ENCODE measurements at regions not wholly inside any gene's neighbourhood (a gene's known extent, or its start where the extent isn't known, plus 50 kb on each side); places are given as distances from the start of the nearest gene placed in this dataset.

- DNase-seq (ENCODE audit: low read depth, low spot score) (no peak), ATAC-seq (no peak)
- Histone ChIP-seq H3K9me2 (ENCODE audit: insufficient read depth) (no peaks in the 10 kb centered on the region), H3K36me3 (ENCODE audit: control insufficient read depth in 1 of 2, insufficient read depth in 2 of 2, low read length in 2 of 2) (no peaks in the 10 kb centered on the region), H3K79me2 (ENCODE audit: insufficient read depth, low read length) (no peaks in the 10 kb centered on the region), H4K20me1 (ENCODE audit: insufficient read depth) (no peaks in the 10 kb centered on the region), H3K4me2 (ENCODE audit: low read length) (no peak overlapping the region), H3K9ac (ENCODE audit: low read length) (no peak overlapping the region), H3K27me3 (ENCODE audit: insufficient read depth, low read length) (no peaks in the 10 kb centered on the region), H3K27ac (ENCODE audit: low read depth, low read length) (no peak overlapping the region), H2AFZ (ENCODE audit: low read depth, low read length, poor library complexity, severe bottlenecking) (no peak overlapping the region), H3K4me3 (replicated peaks in 1 of 2; ENCODE audit: low read depth in 1 of 2, low read length in 2 of 2) (no peak overlapping the region), H3K4me1 (ENCODE audit: control insufficient read depth in 1 of 2, insufficient read depth in 2 of 2, low read length in 2 of 2) (no peaks in the 10 kb centered on the region), H3K9me3 (ENCODE audit: control insufficient read depth in 1 of 2, insufficient read depth in 1 of 2, low read depth in 1 of 2, low read length in 2 of 2) (no peaks in the 10 kb centered on the region)
- ChIA-PET POLR2A (no interaction called here), CTCF (no interaction called here), RAD21 (ENCODE audit: low non-redundant PET in 1 of 2, low total read pairs in 2 of 2, uncharacterized antibody in 2 of 2, unreplicated experiment in 2 of 2) (no interaction called here)
- intact Hi-C loops (cut with micrococcal nuclease): no loop called here
- no TSS peak for BruUV-seq (replicated peaks)
- TF ChIP-seq EGR1 (IDR thresholded peaks at IDR 0.05; ENCODE audit: low read depth) (no peak), CTCF (IDR thresholded peaks at IDR 0.05 in 2 of 3, conservative IDR thresholded peaks at IDR 0.05 in 1 of 3; ENCODE audit: borderline replicate concordance in 1 of 3, insufficient read depth in 1 of 3, low read depth in 2 of 3, low read length in 2 of 3) (no peak), EZH2phosphoT487 (IDR thresholded peaks at IDR 0.05; ENCODE audit: borderline replicate concordance) (no peak), JUND (IDR thresholded peaks at IDR 0.05) (no peak), POLR2A (IDR thresholded peaks at IDR 0.05; ENCODE audit: borderline replicate concordance, extremely low read depth, insufficient read depth, insufficient read length) (no peak)
These were observed 76.0 kb upstream of the ITM2A start for GRCh38 chrX:79443121-79443520.

GRCh38 chrX:79440336-79440735 is 73.2 kb upstream of the ITM2A start:
- ATAC-seq (no peak), DNase-seq (ENCODE audit: low read depth, low spot score) (no peak)
- intact Hi-C loops (cut with micrococcal nuclease): no loop called here
- H3K36me3 ChIP-seq (ENCODE audit: control insufficient read depth in 1 of 2, insufficient read depth in 2 of 2, low read length in 2 of 2): no peaks in the 10 kb centered on the region
- no peaks in the 10 kb centered on the region for H3K9me2 ChIP-seq (ENCODE audit: insufficient read depth)
- H2AFZ ChIP-seq (ENCODE audit: low read depth, low read length, poor library complexity, severe bottlenecking): no peak overlapping the region
- no peaks in the 10 kb centered on the region for H3K9me3 ChIP-seq (ENCODE audit: control insufficient read depth in 1 of 2, insufficient read depth in 1 of 2, low read depth in 1 of 2, low read length in 2 of 2)
- BruUV-seq (replicated peaks): no TSS peak
- ChIA-PET POLR2A (no interaction called here), CTCF (no interaction called here), RAD21 (ENCODE audit: low non-redundant PET in 1 of 2, low total read pairs in 2 of 2, uncharacterized antibody in 2 of 2, unreplicated experiment in 2 of 2) (no interaction called here)
- H3K79me2 ChIP-seq (ENCODE audit: insufficient read depth, low read length): no peaks in the 10 kb centered on the region
- H3K4me2 ChIP-seq (ENCODE audit: low read length): no peak overlapping the region
- TF ChIP-seq MAX (IDR thresholded peaks at IDR 0.05) (no peak), YY1 (IDR thresholded peaks at IDR 0.05; ENCODE audit: extremely low read depth, insufficient replicate concordance, low read depth, low read length) (no peak), CBX3 (IDR thresholded peaks at IDR 0.05; ENCODE audit: low read depth) (no peak), ELF1 (IDR thresholded peaks at IDR 0.05; ENCODE audit: borderline replicate concordance, low read depth) (no peak), ZFX (IDR thresholded peaks at IDR 0.05) (no peak), EGR1 (IDR thresholded peaks at IDR 0.05; ENCODE audit: low read depth) (no peak), JUND (IDR thresholded peaks at IDR 0.05) (no peak), EZH2 (IDR thresholded peaks at IDR 0.05) (no peak), ATF3 (IDR thresholded peaks at IDR 0.05) (no peak), RAD21 (IDR thresholded peaks at IDR 0.05; ENCODE audit: low read depth) (no peak), SP1 (IDR thresholded peaks at IDR 0.05; ENCODE audit: low read depth) (no peak), SRF (IDR thresholded peaks at IDR 0.05; ENCODE audit: low read depth) (no peak), TCF7L2 (IDR thresholded peaks at IDR 0.05; ENCODE audit: borderline replicate concordance, extremely low read depth, insufficient read depth, insufficient read length) (no peak), EZH2phosphoT487 (IDR thresholded peaks at IDR 0.05; ENCODE audit: borderline replicate concordance) (no peak), SIN3A (IDR thresholded peaks at IDR 0.05; ENCODE audit: low read depth) (no peak)
- H4K20me1 ChIP-seq (ENCODE audit: insufficient read depth): no peaks in the 10 kb centered on the region
- H3K4me3 ChIP-seq (replicated peaks in 1 of 2; ENCODE audit: low read depth in 1 of 2, low read length in 2 of 2): no peak overlapping the region
- H3K9ac ChIP-seq (ENCODE audit: low read length): no peak overlapping the region
- H3K27ac ChIP-seq (ENCODE audit: low read depth, low read length): no peak overlapping the region
- H3K27me3 ChIP-seq (ENCODE audit: insufficient read depth, low read length): no peaks in the 10 kb centered on the region
- H3K4me1 ChIP-seq (ENCODE audit: control insufficient read depth in 1 of 2, insufficient read depth in 2 of 2, low read length in 2 of 2): no peaks in the 10 kb centered on the region
